ENCODE measurements at regions not wholly inside any gene's neighbourhood (a gene's known extent, or its start where the extent isn't known, plus 50 kb on each side); places are given as distances from the start of the nearest gene placed in this dataset.

DNA sequence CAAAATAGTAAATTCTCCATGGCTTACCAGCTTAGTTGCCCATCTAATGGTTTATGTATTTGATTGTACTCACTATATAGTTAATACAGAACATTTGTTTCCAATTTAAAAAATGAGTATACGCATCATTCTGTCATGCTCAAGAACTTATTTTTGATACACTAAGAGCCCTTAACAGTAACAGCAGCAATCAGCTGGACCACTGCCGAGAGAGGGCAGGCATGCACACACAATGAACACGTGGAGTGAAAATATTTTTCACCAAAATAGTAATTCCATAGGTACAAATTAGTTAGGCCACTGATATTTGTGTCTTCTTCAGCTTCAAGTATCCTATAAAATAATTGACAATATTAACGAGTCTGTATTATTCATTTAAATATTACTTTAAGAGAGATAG, 109.9 kb downstream of the KLF12 start:
- H3K36me3 Mint-ChIP-seq (ENCODE audit: insufficient read depth): peaks cover 9% of the 10 kb centered on the region
- H3K27me3 Mint-ChIP-seq: peaks cover 7% of the 10 kb centered on the region
- peaks cover 30% of the 10 kb centered on the region for H3K4me1 Mint-ChIP-seq (ENCODE audit: low read depth)
- no peaks in the 10 kb centered on the region for H3K9me3 Mint-ChIP-seq (ENCODE audit: low read depth)
- no peak for DNase-seq (ENCODE audit: low spot score, unreplicated experiment)
- TF ChIP-seq, protein P1, sequence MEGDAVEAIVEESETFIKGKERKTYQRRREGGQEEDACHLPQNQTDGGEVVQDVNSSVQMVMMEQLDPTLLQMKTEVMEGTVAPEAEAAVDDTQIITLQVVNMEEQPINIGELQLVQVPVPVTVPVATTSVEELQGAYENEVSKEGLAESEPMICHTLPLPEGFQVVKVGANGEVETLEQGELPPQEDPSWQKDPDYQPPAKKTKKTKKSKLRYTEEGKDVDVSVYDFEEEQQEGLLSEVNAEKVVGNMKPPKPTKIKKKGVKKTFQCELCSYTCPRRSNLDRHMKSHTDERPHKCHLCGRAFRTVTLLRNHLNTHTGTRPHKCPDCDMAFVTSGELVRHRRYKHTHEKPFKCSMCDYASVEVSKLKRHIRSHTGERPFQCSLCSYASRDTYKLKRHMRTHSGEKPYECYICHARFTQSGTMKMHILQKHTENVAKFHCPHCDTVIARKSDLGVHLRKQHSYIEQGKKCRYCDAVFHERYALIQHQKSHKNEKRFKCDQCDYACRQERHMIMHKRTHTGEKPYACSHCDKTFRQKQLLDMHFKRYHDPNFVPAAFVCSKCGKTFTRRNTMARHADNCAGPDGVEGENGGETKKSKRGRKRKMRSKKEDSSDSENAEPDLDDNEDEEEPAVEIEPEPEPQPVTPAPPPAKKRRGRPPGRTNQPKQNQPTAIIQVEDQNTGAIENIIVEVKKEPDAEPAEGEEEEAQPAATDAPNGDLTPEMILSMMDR (IDR thresholded peaks at IDR 0.05; ENCODE audit: unreplicated experiment): no peak
- no peak overlapping the region for H3K27ac Mint-ChIP-seq
- no peak overlapping the region for H3K4me3 Mint-ChIP-seq (ENCODE audit: low read depth)

DNA sequence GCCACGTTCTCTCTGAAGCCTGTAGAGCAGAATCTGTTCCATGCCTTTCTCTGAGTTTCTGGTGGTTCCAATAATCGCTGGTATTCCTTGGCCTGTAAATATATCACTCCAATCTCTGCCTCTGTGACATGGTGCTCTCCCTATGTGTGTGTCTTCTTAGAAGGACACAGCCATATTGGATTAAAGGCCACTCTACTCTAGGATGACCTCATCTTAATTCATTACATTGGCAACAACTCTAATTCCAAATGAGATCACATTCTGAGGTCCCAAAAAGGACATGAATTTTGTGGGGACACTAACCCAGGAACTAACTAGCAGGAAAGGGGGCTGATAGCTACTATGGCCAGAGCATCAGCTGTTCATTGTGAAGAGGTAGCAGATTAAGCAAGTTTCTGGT, 110.7 kb downstream of the KLF12 start:
- Mint-ChIP-seq H3K4me1 (ENCODE audit: low read depth) (peaks cover 28% of the 10 kb centered on the region), H3K27ac (no peak overlapping the region), H3K9me3 (ENCODE audit: low read depth) (no peaks in the 10 kb centered on the region), H3K4me3 (ENCODE audit: low read depth) (no peak overlapping the region), H3K27me3 (peaks cover 7% of the 10 kb centered on the region), H3K36me3 (ENCODE audit: insufficient read depth) (peaks cover 9% of the 10 kb centered on the region)
- TF ChIP-seq, protein P1 (IDR thresholded peaks at IDR 0.05; ENCODE audit: unreplicated experiment): no peak
- no peak for DNase-seq (ENCODE audit: low spot score, unreplicated experiment)

DNA sequence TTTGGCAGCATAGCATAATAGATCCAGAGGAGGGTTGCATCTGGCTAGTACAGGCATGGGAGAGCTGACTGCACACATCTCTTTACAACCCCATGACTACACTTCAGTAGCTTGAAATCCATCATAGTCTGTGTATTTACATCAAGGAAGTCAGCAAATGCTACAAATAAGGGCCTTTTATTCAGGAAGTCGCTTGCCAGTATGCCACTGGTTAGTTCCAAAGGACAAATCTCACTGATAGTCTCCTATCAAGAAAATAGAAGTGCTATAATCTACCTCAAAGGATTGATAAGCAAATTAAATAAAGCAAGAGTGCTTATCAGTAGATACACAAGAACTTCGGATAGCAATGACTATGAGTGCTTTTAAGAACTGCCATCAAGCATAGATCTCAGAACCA, 112.7 kb downstream of the KLF12 start:
- H3K27me3 Mint-ChIP-seq: peaks cover 7% of the 10 kb centered on the region
- H3K4me3 Mint-ChIP-seq (ENCODE audit: low read depth): no peak overlapping the region
- DNase-seq (ENCODE audit: low spot score, unreplicated experiment): no peak
- H3K4me1 Mint-ChIP-seq (ENCODE audit: low read depth): peaks cover 18% of the 10 kb centered on the region
- TF ChIP-seq, protein P1 (IDR thresholded peaks at IDR 0.05; ENCODE audit: unreplicated experiment): no peak
- H3K27ac Mint-ChIP-seq: no peak overlapping the region
- peaks cover 9% of the 10 kb centered on the region for H3K36me3 Mint-ChIP-seq (ENCODE audit: insufficient read depth)
- no peaks in the 10 kb centered on the region for H3K9me3 Mint-ChIP-seq (ENCODE audit: low read depth)

DNA sequence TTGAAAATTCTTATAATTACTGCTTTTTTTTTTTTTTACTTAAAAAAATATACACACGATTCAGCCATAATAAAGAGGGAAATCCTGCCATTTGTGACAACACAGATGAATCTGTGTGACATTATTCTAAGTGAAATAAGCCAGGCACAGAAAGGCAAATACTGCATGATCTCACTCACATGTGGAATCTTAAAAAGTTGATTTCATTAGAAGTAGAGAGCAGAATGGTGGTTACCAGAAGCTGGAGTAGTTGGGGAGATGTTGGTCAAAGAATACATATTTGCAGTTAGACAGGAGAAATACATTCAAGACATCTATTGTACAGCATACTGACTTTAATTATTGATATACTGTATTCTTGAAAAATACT, 116.2 kb downstream of the KLF12 start:
- Mint-ChIP-seq H3K4me1 (ENCODE audit: low read depth) (peaks cover 15% of the 10 kb centered on the region), H3K4me3 (ENCODE audit: low read depth) (no peak overlapping the region), H3K9me3 (ENCODE audit: low read depth) (no peaks in the 10 kb centered on the region), H3K27ac (no peak overlapping the region), H3K27me3 (peaks cover 3% of the 10 kb centered on the region), H3K36me3 (ENCODE audit: insufficient read depth) (peaks cover 6% of the 10 kb centered on the region)
- DNase-seq (ENCODE audit: low spot score, unreplicated experiment): no peak
- TF ChIP-seq, protein P1 (IDR thresholded peaks at IDR 0.05; ENCODE audit: unreplicated experiment): no peak

DNA sequence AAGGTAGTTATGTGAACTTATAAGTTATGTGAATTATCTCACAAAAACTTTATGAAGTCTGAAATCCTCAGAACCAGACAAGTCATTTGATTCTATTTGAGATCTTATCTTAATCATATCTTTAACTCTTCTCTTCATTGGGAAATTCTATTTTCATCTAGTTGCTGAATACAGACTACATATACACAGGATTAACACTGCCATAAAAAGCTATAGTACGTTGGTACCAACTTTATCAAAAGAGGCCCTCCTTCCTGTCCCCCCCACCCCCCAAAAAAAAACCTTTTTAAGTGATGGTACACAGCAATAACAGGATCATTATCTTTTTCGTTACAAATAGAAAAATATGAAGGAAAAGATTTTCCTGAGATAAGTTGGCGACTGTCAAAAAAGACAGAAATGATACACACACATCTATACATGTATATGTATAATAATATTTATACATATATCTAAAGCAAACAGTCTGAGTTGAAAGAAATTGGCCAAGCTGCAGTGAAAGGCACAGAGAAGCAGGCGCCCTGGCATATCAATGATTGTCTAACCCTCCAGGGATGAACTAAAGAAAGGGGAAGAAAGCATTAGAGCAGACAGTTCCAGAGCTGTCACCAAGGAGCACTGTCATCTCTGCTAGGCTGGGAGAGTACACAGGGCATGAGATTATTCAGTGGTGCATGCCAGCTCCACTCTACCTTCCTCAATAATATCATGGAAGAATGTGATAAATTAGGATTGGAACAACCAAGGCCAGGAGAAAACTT, 116.7 kb downstream of the KLF12 start:
- TF ChIP-seq, protein P1 (IDR thresholded peaks at IDR 0.05; ENCODE audit: unreplicated experiment): no peak
- DNase-seq (ENCODE audit: low spot score, unreplicated experiment): no peak
- H3K9me3 Mint-ChIP-seq (ENCODE audit: low read depth): no peaks in the 10 kb centered on the region
- H3K36me3 Mint-ChIP-seq (ENCODE audit: insufficient read depth): peaks cover 3% of the 10 kb centered on the region
- no peak overlapping the region for H3K27ac Mint-ChIP-seq
- H3K4me1 Mint-ChIP-seq (ENCODE audit: low read depth): peaks cover 15% of the 10 kb centered on the region
- H3K27me3 Mint-ChIP-seq: peaks cover 3% of the 10 kb centered on the region
- no peak overlapping the region for H3K4me3 Mint-ChIP-seq (ENCODE audit: low read depth)

Data from progenitor cell of endocrine pancreas (in vitro differentiated cells).